Left kidney (tissue), 1 donor: ENCODE measurements at regions not wholly inside any gene's neighbourhood (a gene's known extent, or its start where the extent isn't known, plus 50 kb on each side); places are given as distances from the start of the nearest gene placed in this dataset.
"Not testable (repeated sequence)": the region's sequence is repeated elsewhere in the genome, so short reads cannot be mapped to it uniquely, and the experiment has no call there.

Source experiments
- DNase-seq: peaks from one replicate; pipeline ENCODE4 v3.0.0-alpha.2; 2013

DNA sequence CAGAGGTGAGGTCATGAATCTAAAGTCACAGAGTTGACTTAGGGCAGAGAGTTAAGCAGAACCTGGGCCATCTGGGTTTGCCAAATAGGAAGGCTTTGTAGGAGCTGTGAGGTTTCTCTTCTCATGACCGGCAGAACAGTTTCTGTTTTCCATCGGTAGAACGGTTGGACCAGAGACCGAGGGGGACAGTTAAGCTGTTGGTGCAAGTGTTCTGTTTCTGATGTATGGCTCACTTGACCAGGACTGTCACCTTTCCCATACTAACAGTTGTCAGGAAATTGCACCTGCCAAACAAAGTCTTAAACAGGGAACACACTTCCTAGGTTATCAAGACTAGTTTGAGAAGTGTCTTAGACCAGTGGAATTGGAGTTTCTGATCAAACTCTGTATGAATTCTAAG, 158.3 kb downstream of the PDCD6IP start:
- no peak for DNase-seq

DNA sequence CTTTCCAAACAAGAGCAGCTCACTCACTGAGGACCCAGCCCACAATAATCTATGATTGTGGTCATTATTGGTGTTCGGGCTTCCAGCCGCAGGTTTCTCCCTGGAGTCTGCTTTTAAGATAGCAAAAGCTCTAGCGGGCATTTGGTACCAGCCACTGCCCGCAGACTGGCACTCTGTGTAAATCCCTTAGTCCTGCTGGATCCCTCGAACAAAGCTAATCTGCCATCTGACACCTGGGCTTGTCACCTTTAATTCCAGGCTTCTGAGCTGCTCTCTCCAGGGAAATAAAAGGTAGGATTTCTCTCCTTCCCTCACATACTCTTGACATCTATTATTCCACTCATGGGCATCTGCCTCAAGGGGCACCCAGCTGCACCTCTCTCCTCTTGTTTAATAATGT, 158.7 kb downstream of the PDCD6IP start:
- no peak for DNase-seq

DNA sequence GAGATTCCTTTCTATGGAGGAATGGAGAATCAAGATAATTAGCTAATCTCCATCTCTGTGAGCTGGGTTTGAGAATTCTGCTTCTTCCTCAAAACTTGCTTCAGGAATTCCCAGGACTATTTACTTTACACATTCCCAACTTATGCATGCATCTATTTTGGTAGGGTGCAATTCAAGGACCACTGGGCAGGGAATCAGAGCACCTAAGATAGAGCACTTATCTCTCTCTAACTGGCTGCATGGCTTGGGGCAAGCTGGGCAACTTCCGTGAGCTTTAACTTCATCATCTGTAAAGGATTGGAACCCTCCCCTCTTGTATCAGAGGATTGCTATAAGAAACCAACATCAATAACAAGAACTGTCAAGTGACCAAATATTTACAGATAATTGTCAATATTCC, 160.2 kb downstream of the PDCD6IP start:
- no peak for DNase-seq

DNA sequence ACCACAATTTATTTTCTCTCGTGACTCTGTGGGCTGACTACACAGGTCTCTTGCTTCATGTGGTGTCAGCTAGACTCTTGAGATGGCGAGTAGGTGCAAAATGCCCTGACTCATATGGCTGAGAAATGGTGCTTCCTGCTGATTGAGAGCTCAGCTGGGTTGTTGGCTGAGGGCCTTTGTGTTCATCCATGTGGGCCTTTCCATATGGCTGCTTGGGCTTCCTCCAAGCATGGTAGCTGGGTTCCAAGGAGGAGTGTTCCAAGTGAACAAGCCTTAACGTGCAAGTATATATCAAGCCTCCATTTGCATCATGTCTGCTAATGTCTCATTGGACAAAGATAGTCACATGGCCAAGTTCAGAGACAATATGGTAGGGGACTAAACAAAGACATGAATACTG, 164.0 kb downstream of the PDCD6IP start:
- DNase-seq: no peak

DNA sequence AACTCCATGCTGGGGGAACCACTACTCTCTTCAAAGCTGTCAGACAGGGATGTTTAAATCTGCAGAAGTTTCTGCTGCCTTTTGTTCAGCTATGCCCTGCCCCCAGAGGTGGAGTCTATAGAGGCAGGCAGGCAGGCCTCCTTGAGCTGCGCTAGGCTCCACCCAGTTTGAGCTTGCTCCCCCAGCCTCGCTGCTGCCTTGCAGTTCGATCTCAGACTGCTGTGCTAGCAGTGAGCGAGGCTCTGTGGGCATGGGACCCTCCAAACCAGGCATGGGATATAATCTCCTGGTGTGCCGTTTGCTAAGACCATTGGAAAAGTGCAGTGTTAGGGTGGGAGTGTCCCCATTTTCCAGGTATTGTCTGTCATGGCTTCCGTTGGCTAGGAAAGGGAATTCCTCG, 171.8 kb downstream of the PDCD6IP start:
- DNase-seq: not testable (repeated sequence)

DNA sequence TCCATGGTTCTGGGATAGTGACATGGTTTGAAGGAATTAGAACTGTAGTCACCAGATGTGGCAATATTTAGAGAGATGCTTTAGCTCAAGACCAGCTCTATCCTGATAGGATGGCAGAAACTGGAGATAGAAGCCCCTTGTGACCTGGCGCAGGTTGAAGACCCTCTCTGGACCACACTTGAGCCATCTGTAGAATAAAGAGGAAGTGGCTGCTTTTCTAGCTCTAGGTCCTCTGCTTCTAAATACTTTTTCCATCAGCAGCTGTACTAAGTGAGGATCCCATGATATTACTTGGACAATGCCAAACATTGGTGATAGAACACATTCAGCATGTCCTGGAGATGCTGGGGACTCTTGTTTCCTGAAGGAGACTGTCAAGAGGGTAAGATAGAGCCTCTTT, 172.6 kb downstream of the PDCD6IP start:
- no peak for DNase-seq

DNA sequence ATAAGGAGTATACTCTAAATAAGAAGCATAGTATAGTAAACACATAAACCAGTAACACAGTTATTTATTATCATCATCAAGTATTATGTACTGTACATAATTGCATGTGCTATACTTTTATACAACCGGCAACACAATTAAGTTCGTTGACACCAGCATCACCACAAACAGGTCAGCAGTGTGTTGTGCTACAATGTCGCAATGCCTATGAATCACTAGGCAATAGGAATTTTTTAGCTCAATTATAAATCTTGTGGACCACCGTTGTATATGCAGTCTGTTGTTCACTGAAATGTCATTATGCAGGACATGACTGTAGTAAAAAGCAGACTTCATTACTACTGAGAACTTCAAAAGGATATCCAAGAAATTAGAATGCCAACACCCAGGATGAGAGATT, 177.0 kb downstream of the PDCD6IP start:
- DNase-seq: no peak

DNA sequence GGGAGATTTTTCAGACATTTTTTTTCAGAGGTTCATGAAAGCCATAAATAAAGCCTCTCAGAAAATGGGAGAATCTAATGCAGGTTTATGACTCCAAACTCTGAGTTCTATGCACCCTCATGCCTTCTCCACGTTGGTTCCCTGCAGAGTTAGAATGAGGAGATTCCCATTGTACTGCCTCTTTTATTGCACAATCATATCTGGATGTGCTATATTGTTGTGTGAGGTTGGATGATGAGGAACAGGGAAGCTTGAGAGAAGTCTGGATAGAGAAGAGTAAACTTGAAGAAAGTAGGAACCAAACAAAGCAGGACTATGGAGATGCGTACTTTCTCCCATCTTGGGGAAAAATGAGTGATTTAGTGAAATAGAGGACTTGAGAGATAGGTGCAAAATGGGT, 178.8 kb downstream of the PDCD6IP start:
- DNase-seq: no peak

DNA sequence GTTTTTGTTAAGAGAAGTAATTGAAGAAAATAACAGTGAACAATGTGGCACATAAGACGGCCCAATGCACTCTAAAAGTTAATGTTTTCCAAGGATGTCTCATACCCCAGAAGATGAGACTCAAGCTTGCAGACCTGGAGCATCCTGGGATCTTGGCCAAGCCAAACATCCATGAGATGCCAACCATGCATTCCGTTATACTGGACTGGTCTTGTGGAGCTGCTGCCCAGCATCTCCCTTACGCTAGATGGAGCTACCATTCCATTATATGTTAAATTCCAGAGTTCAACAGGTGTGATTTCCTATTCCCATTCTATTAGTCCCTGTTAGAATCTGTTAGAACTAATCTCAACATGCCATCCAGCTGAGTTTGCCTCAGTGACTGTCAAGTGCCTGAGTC, 181.8 kb downstream of the PDCD6IP start:
- no peak for DNase-seq

DNA sequence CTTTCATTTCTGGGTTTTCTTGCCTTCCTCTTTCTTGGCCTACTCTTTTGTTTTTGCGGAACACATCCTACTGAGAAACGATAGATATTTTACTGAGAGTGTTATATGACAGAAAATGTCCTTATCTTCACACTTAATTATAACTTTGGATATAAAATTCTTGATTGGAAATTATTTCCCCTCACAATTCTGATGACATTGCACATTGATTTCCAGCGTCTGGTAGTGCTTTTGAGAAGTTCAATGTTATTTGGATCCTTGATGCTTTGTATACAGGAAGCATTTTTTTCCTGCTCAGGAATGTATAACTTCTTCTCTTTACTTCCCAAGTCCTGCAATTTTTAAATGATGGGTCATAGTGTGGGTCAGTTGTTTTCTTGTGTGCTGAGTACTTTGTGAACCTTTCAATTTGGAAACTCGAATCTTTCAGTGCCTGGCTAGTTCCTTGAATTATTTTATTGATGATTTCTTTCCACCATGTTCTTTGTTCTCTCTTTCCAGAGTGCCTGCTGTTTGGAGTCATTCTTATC, 183.9 kb downstream of the PDCD6IP start:
- no peak for DNase-seq

DNA sequence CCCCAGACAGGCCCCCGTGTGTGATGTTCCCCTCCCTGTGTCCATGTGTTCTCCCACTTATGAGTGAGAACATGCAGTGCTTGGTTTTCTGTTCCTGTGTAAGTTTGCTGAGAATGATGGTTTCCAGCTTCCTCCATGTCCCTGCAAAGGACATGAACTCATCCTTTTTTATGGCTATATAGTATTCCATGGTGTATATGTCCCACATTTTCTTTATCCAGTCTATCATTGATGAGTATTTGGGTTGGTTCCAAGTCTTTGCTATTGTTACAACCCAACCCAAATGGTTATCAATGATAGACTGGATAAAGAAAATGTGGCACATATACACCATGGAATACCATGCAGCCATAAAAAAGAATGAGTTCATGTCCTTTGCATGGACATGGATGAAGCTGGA, 184.5 kb downstream of the PDCD6IP start:
- not testable (repeated sequence) for DNase-seq

DNA sequence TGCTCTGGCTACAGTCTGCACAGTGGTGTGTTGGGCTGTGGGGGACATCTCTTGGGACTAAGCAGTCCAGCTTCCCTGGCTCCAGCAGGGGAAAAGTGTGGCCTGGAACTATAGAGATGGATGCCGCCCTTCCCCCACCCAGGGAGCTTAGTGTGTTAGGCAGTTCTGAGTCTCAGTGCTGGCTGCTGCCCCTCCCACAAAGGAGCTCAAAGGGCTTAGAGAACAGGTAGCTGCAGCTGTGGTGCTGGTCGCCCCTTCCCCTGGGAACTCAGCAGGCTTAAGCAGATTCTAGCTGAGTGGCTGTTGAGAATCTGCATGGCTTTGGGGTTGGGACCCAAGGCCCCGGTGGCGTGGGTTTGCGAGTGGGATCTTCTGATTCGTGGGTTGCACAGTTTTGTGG, 190.8 kb downstream of the PDCD6IP start:
- no peak for DNase-seq

DNA sequence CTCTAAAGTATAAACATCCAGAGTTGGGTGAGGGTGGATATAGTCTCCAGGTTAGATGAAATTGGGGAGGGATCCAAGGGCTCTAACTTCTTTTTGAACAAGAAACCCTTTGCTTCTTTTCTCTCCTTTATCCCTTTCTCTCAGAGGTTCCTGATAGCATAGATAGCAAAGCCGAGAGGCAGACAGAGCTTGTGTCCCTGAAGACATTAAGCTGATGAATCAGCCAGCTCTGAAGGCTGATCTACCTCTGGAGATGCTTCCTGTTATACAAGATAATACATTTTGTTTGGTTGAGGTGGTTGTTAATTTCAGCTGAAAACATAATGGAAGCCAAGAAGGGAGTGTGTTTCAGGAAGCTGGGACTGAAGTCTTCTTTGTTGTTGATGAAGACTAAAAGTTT, 193.2 kb downstream of the PDCD6IP start:
- DNase-seq: no peak

DNA sequence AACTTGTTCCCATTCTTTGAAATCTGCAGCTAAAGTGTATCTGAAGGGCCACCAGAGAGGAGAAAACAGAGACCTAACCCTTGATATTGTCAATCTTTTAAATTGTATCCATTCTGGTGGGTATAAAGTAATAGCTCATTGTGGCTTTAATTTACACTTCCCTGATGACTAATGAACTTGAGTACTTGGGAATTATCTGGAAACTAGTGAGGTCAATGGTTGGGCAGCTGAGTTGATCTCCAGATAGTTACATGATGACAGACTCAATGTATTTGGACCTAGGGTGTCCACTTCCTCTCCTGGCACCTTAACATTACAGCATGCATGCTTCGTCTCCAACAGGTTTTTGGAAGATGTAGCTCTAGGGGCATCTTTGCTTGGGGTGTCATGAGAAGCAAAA, 195.2 kb downstream of the PDCD6IP start:
- DNase-seq: no peak

DNA sequence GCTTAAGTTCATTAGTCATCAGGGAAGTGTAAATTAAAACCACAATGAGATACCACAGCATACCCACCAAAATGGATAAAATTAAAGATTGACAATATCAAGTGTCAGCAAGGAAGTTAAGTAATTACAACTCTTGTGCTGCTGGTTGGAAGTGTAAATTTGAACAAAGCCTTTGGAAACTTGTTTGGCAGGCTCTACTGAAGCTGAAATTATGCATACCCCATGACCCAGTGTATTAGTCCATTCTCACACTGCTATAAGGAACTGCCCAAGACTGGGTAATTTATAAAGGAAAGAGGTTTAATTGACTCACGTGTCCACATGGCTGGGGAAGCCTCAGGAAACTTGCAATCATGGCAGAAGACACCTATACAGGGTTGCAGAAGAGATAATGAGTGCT, 196.1 kb downstream of the PDCD6IP start:
- no peak for DNase-seq

DNA sequence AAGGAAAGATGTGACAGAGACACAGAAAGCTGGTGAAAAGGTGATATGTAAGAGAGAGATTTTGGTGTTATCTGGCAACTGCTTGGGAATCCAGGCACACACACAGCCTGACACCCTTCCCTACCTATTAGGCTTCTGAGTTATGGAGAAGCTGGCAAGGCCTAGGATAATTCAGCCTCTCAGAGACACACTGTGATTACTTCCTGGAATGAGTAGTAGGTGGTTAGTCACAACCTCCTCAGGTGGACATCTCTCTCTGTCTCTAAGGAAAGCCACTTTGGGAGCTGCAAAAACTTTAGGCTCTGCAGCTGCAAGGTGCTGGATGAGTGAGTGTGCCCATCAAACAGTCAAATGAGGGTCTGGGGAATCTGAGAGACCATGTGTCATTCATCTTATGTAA, 201.9 kb downstream of the PDCD6IP start:
- DNase-seq: no peak

DNA sequence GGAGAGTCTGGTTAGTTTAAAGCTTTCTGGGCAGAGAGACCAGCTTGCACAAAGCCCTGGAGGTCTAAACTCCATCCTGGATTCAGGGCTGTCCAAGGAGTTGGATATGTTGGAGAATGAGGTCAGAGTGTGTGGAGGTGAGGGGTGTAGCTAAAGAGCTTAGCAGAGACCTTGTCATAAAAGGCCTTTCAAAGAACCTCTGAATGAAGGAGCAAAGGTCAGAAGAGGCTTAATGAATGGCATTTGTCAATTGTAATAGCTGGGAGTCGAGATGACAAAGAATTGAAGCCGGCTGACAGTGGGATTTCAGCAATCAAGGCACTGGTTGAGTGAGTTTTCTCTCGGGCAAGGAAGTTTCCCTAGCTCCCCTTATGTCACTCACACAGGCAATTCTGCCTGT, 202.6 kb downstream of the PDCD6IP start:
- no peak for DNase-seq

DNA sequence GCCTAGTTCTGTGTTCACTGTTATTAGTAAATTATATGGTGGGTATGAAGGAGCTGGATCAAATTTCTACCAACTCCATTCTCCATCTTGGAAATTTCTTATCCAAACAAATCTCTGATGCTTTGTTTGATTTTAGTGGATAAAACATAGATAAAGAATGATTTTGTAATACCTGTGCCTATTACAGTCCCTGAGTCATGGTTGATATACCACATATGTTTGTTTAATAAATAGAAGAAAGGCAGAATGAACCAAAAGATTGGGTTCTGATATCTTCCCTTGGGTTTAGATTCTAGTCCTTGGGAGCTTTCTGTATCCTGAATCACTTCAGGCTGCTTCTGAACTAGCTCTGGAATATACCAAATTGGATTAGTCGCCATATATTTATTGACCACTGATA, 203.6 kb downstream of the PDCD6IP start:
- no peak for DNase-seq

DNA sequence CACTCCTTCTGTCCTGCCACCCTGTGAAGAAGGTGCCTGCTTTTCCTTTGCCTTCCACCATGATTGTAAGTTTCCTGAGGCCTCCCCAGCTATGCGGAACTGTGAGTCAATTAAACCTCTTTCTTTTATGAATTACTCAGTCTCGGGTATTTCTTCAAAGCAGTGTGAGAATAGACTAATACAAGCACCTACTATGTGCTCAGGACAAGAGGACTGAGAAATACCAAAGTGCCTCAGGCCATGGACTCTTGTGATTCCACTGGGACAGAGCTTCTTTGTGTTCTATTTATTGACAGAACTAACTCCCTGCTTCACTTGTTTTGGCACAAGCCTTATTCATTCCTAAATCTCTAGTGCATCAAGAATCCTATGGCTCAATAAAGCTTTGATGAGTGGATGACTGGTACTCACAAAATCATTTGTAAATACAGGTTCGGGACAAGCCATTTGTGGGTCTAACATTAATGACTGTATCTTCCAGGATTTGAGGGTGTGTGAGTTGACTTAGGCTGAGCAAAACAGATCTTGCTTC, 204.2 kb downstream of the PDCD6IP start:
- DNase-seq: no peak

DNA sequence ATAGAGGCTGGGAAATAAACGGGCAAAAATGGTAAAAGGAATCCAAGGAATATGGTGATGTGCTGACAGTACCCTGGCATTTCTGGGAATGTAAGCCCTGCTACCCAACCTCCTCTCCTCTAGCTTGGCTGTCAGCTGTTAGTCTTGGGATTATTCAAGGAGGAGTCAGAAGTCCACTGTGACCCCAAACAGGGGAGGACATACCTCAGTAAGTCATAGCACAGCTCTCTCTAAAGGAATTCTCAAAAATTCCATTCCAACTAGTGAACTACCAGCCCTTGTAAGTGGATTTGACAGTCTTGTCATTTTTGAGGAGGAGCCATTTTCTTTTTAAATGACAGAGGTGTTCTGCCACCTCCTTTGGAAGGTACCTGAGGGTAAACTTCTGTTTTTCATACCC, 207.5 kb downstream of the PDCD6IP start:
- no peak for DNase-seq

DNA sequence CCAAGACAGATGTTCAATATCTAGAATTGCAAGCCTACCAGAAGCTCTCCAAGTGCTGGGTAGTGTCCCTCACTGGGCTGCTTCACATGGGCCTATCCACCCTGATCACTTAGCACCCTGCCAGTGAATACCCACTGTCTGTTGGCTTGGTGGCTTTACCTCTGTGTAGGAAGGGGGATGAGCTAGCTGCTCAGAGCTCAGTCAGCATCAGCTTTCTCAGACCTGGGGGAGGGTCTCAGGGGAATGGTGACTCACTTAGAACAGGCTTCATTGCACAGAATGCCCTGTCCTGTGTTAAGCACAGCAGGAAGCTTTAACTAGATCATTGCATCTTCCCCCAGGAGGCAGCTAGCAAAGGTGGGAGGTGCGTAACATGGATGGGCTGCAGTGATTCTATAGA, 209.8 kb downstream of the PDCD6IP start:
- DNase-seq: no peak

DNA sequence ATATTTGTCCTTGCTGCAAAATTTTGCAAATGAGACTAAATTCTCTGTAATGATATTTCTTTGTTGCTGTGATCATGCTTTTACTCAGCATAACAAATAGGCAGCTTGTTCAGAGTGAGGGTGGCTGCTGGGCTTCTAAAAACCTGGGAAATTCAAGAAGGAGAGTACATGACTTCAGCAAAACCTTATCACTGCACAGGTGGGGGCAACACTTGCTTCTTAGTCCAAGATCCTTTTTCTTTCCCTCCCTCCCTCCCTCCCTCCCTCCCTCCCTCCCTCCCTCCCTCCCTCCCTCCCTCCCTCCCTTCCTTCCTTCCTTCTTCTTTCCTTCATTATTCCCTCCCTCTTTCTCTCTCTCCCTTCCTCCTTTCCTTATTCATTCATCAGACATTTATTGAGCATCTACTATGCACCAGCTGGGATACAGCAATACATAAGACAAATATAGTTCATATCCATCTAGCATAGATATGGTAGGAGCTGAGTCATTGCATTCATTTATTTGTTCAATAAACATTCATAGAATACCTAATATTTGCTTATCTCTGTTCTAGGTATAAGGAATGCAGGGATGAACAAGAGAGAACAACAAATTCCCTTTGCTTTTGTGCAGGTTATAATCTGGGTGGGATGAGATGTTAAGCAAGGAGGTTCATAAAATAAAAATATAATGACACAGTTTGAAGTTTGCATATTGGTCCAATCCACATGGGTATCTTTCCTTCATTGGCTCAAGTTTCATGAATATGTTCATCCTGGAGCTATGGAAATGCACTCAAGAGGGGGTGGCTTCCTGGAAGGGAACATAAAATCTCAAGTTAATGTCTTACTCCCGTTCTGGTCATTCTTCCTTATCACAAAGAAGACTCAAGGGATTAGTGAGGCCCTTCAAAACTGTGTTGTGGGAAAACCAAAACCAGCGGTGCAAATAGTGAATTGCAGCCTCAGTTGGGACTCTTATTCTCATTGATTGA, 210.7 kb downstream of the PDCD6IP start:
- no peak for DNase-seq

DNA sequence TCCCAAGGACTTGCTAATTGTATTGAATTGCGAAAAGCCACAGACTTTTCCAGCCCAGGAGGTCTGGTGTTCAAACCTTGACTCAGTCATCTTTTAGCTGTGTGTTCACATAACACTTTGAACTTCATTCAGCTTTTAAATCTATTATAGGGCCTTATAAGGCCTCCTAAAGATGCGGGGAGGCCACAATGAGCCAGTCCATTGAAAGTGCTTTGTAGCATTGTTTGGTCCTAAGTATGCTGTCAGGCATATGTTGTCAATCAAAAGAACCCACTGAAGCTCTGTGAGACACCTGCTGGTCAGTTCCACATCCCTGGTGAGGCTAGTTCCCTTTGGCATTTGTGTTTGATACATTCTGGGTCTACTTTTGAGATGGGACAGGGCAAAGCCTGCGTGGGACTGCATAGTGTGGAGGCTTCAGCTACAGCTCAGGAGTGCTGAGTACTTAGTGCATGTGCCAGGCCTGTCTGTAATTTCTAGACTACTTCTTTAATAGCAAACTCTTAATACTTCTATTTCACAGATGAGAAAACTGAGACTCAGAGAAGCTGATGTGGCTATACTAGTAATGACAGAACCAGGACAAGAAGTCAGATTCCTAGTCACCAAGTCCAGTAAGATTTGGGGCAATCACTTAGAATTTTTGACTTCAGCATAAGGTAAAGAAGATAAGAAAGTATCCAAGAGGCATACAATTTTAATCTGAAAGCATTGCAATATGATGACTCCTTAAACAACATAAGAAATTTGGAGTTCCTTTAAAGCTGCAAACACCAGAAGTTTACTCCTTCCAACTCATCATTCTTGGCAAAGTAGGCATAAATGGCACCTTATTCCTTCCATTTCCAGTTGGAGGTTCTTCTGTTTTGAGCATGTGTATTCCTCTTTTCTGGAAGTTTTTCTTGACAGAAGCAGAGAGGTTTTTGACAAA, 213.0 kb downstream of the PDCD6IP start:
- no peak for DNase-seq
